Natural killer cell (primary cell): ENCODE measurements at regions not wholly inside any gene's neighbourhood (a gene's known extent, or its start where the extent isn't known, plus 50 kb on each side); places are given as distances from the start of the nearest gene placed in this dataset.

Source experiments
- ATAC-seq, 3 donors: fragments of 150-1000 bp in 2 of 3; fragments of 200-7000 bp in 1 of 3; cut with Tn5 transposase; 1 replicate in 1 of 3; 2 replicates in 2 of 3; pipeline ENCODE4 v1.10.0; 2021; ENCODE audit warnings: mild to moderate bottlenecking in 2 of 3, moderate library complexity in 2 of 3
- DNase-seq, 2 donors: peaks; one replicate each; pipeline versions ENCODE4 v3.0.0 to v3.0.0-alpha.2; 2013 to 2021; ENCODE audit warnings: mixed read lengths in 1 of 2
- H3K27ac ChIP-seq: one replicate; pipeline ENCODE4 v1.5.1; 2013; ENCODE audit warnings: mild to moderate bottlenecking, low read length
- H3K27me3 ChIP-seq: one replicate; pipeline ENCODE4 v1.6.1; 2013; ENCODE audit warnings: low read length; ENCODE audit not compliant: control insufficient read depth, insufficient read depth
- H3K36me3 ChIP-seq: one replicate; pipeline ENCODE4 v1.6.1; 2013; ENCODE audit warnings: low read length; ENCODE audit not compliant: control insufficient read depth, insufficient read depth
- H3K4me1 ChIP-seq: one replicate; pipeline ENCODE4 v1.6.1; 2013; ENCODE audit warnings: low read length; ENCODE audit not compliant: control insufficient read depth, insufficient read depth
- H3K4me3 ChIP-seq: one replicate; pipeline ENCODE4 v1.5.1; 2013; ENCODE audit warnings: low read length
- H3K9me3 ChIP-seq: one replicate; pipeline ENCODE4 v1.6.1; 2013; ENCODE audit warnings: low read length; ENCODE audit not compliant: control insufficient read depth, insufficient read depth
- H3K27ac Mint-ChIP-seq, 2 donors: one replicate each; pipeline ENCODE4 v1.8.0; 2022; ENCODE audit warnings: mild to moderate bottlenecking in 2 of 2, mixed read lengths in 2 of 2, moderate library complexity in 1 of 2
- H3K27me3 Mint-ChIP-seq, 2 donors: one replicate each; pipeline ENCODE4 v1.8.0; 2022; ENCODE audit warnings: low read depth in 2 of 2, mixed read lengths in 2 of 2
- H3K36me3 Mint-ChIP-seq: one replicate; pipeline ENCODE4 v1.8.0; 2022; ENCODE audit warnings: mixed read lengths
- H3K4me1 Mint-ChIP-seq, 2 donors: one replicate each; pipeline ENCODE4 v1.8.0; 2022; ENCODE audit warnings: mixed read lengths in 2 of 2
- H3K4me3 Mint-ChIP-seq: one replicate; pipeline ENCODE4 v1.8.0; 2022; ENCODE audit warnings: mild to moderate bottlenecking, moderate library complexity, mixed read lengths
- H3K9me3 Mint-ChIP-seq, 2 donors: one replicate each; pipeline ENCODE4 v1.8.0; 2022; ENCODE audit warnings: mixed read lengths in 2 of 2
- WGBS: methylation state at CpG from one replicate; pipeline ENCODE4 v1.1.7; 2013; ENCODE audit warnings: missing lambda C conversion rate; ENCODE audit not compliant: insufficient coverage; 5-methylcytosine and 5-hydroxymethylcytosine counted together
- intact Hi-C: fragments of 100-400 bp; cut with micrococcal nuclease; formaldehyde crosslinking; loops from one replicate; pipeline ENCODE4 v1.14.2; 2022
- TF ChIP-seq, protein P1 (sequence below): fragments of 200-600 bp; IDR thresholded peaks from one replicate; pipeline ENCODE4 v1.8.0; 2022; ENCODE audit warnings: antibody characterized with exemption

DNA sequence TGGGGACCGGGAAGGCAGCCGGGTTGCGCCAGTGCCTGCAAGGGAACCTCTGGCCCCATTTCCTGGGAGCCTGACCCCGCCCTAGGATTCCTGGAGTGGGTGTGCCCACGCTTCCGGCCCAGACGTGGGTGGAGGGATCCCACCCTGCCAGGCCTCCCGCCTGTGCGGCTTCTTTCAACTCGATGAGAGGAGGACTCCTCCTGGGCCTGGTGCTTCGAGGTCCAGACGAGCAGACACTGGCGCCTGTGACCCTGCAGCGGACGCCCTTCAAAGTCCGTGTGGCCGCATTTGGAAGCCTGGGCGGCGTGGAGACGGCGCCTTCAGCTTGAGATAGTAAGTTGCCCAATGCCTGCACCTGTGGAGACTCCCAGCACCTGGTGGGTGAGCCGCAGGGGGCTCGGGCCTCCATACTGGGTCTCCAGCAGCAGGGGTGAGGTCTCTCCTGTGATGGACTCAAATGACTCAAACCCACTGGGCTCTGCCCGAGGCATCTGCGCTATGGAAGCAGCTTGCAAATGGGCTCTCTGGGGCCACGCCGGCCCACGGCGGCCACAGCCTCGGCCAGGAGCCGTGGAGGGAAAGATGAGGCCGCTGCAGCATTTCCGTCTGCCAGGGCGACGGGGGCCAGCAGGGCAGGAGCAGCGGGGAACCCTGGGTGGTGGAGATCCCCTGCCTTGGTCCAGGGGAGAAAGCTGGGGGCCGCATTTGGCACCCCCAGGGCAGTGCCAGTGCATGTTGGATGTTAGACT lies 64.3 kb upstream of the PPARA start:
- 95% methylated on average over 37 of the region's 37 CpGs for WGBS
- no peaks in the 10 kb centered on the region for H3K27me3 Mint-ChIP-seq
- ATAC-seq, result no peak
- intact Hi-C loops, result no loop called here
- H3K9me3 Mint-ChIP-seq, result no peaks in the 10 kb centered on the region
- Histone ChIP-seq H3K27ac (no peak overlapping the region), H3K4me1 (no peaks in the 10 kb centered on the region), H3K4me3 (no peak overlapping the region), H3K27me3 (no peaks in the 10 kb centered on the region), H3K36me3 (no peaks in the 10 kb centered on the region), H3K9me3 (no peaks in the 10 kb centered on the region)
- TF ChIP-seq, protein P1, sequence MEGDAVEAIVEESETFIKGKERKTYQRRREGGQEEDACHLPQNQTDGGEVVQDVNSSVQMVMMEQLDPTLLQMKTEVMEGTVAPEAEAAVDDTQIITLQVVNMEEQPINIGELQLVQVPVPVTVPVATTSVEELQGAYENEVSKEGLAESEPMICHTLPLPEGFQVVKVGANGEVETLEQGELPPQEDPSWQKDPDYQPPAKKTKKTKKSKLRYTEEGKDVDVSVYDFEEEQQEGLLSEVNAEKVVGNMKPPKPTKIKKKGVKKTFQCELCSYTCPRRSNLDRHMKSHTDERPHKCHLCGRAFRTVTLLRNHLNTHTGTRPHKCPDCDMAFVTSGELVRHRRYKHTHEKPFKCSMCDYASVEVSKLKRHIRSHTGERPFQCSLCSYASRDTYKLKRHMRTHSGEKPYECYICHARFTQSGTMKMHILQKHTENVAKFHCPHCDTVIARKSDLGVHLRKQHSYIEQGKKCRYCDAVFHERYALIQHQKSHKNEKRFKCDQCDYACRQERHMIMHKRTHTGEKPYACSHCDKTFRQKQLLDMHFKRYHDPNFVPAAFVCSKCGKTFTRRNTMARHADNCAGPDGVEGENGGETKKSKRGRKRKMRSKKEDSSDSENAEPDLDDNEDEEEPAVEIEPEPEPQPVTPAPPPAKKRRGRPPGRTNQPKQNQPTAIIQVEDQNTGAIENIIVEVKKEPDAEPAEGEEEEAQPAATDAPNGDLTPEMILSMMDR, result no peak
- no peak for DNase-seq
- no peak overlapping the region for H3K27ac Mint-ChIP-seq
- no peak overlapping the region for H3K4me3 Mint-ChIP-seq
- H3K4me1 Mint-ChIP-seq, result peaks cover 0 to 13% of the 10 kb centered on the region in 2 donors
- no peaks in the 10 kb centered on the region for H3K36me3 Mint-ChIP-seq

DNA sequence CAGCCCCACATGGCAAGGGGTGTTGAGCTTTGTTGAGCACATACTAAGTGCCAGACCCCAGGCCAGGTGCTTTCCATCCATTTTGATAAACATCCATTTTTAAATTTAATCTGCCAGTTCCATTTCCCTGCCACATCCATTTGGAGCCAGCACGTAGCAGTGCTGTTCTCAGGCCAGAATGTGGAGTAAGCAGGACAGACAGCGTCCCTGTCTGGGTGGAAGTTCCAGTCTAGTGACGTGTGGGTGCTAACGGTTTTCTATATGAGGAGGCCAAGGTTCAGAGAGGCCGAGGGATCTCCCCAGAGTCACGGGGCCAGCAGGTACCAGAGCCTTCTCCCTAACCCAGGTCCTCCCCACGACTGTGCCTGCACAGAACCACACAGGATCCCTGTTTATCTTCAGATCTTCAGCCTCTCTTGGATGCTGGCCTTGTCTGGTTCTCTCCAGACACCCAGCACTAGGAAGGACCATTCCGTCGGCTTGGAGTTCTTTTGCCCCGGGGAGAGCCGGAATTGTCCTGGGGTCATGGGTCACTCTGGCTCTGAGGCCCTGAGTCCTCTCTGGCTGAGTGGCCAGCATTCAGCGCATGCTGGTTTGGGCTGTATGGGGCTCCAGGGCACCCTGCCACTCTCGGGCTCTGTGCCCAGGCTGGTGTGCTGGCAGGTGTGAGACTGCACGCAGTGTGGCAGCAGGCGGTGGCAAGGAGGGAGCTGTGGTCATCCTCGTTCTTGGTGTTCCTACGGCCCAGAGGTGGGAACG lies 63.6 kb upstream of the PPARA start:
- H3K4me1 ChIP-seq, result no peaks in the 10 kb centered on the region
- TF ChIP-seq, protein P1, result no peak
- no peaks in the 10 kb centered on the region for H3K27me3 Mint-ChIP-seq
- peaks cover 0 to 16% of the 10 kb centered on the region in 2 donors for H3K4me1 Mint-ChIP-seq
- H3K27ac Mint-ChIP-seq, result no peak overlapping the region
- H3K36me3 Mint-ChIP-seq, result no peaks in the 10 kb centered on the region
- WGBS, result 91% methylated on average over 18 of the region's 18 CpGs
- no peak overlapping the region for H3K4me3 ChIP-seq
- ATAC-seq, result no peak
- no peaks in the 10 kb centered on the region for H3K9me3 ChIP-seq
- H3K9me3 Mint-ChIP-seq, result no peaks in the 10 kb centered on the region
- no peak overlapping the region for H3K4me3 Mint-ChIP-seq
- no peaks in the 10 kb centered on the region for H3K27me3 ChIP-seq
- no peak for DNase-seq
- no peak overlapping the region for H3K27ac ChIP-seq
- intact Hi-C loops, result no loop called here
- no peaks in the 10 kb centered on the region for H3K36me3 ChIP-seq

DNA sequence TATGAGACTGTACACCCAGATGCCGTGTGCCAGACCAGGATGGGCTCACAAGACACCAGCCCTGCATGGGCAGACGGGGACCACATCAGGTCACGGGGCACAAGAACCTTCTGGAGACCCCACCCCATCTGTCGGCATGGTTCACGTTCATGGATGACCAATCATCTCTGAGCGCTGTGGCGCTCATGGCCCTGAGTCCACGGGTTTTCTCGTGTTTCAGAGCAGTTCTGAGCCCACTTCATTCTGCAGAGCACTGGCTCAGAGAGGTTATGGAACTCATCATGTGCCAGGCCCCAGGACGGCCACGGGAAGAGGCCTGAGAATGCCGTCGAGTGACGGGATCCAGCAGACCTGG lies 63.0 kb upstream of the PPARA start:
- ATAC-seq, result no peak
- Mint-ChIP-seq H3K27ac (no peak overlapping the region), H3K9me3 (no peaks in the 10 kb centered on the region), H3K27me3 (no peaks in the 10 kb centered on the region), H3K36me3 (no peaks in the 10 kb centered on the region), H3K4me3 (no peak overlapping the region), H3K4me1 (peaks cover 0 to 14% of the 10 kb centered on the region in 2 donors)
- no peaks in the 10 kb centered on the region for H3K9me3 ChIP-seq
- H3K4me3 ChIP-seq, result no peak overlapping the region
- H3K27me3 ChIP-seq, result no peaks in the 10 kb centered on the region
- TF ChIP-seq, protein P1, result no peak
- H3K27ac ChIP-seq, result no peak overlapping the region
- 93% methylated on average over 14 of the region's 14 CpGs for WGBS
- H3K4me1 ChIP-seq, result no peaks in the 10 kb centered on the region
- no peak for DNase-seq
- no peaks in the 10 kb centered on the region for H3K36me3 ChIP-seq
- intact Hi-C loops, result no loop called here
